CD14-positive monocyte (primary cell): ENCODE measurements at regions not wholly inside any gene's neighbourhood (a gene's known extent, or its start where the extent isn't known, plus 50 kb on each side); places are given as distances from the start of the nearest gene placed in this dataset.

Source experiments
- DNase-seq, 3 donors: peaks; one replicate each; pipeline ENCODE4 v3.0.0-alpha.2; 2011 to 2022
- H2AFZ ChIP-seq: 2 replicates; pipeline ENCODE4 v1.6.0; 2012; ENCODE audit warnings: mild to moderate bottlenecking, low read depth, low read length, inconsistent platforms; ENCODE audit not compliant: insufficient read depth, poor library complexity, severe bottlenecking
- H3K27ac ChIP-seq, 2 donors: 1 replicate in 1 of 2; 2 replicates in 1 of 2; pipeline ENCODE4 v1.5.1; 2012 to 2013; ENCODE audit warnings: low read length in 2 of 2, control low read depth in 1 of 2, inconsistent platforms in 1 of 2, low read depth in 1 of 2, mild to moderate bottlenecking in 1 of 2
- H3K27me3 ChIP-seq, 2 donors: one replicate each; pipeline versions ENCODE4 v1.6.0 to v1.6.1; 2011 to 2013; ENCODE audit warnings: low read length in 2 of 2; ENCODE audit not compliant: control insufficient read depth in 2 of 2, insufficient read depth in 2 of 2
- H3K36me3 ChIP-seq, 2 donors: replicated peaks in 1 of 2; 1 replicate in 1 of 2; 2 replicates in 1 of 2; pipeline versions ENCODE4 v1.5.1 to v1.6.1; 2012 to 2013; ENCODE audit warnings: low read length in 2 of 2, control low read depth in 1 of 2, inconsistent platforms in 1 of 2, mild to moderate bottlenecking in 1 of 2; ENCODE audit not compliant: insufficient read depth in 2 of 2, control insufficient read depth in 1 of 2
- H3K4me1 ChIP-seq, 2 donors: 1 replicate in 1 of 2; 2 replicates in 1 of 2; pipeline versions ENCODE4 v1.5.1 to v1.6.1; 2012 to 2013; ENCODE audit warnings: low read length in 2 of 2, control low read depth in 1 of 2, inconsistent platforms in 1 of 2, mild to moderate bottlenecking in 1 of 2, moderate library complexity in 1 of 2; ENCODE audit not compliant: insufficient read depth in 2 of 2, control insufficient read depth in 1 of 2
- H3K4me2 ChIP-seq: replicated peaks from 2 replicates; pipeline ENCODE3; 2012; ENCODE audit warnings: low read length, moderate library complexity, mild to moderate bottlenecking; ENCODE audit not compliant: poor library complexity, severe bottlenecking; ENCODE audit errors: extremely low read depth
- H3K4me3 ChIP-seq, 3 experiments: fragments of 200-600 bp in 1 of 3; sonication (generic) in 1 of 3; replicated peaks in 1 of 3; 1 replicate in 2 of 3; 2 replicates in 1 of 3; pipeline ENCODE4 v1.5.1; 2011 to 2013; ENCODE audit warnings: low read length in 3 of 3, mild to moderate bottlenecking in 3 of 3, control low read depth in 2 of 3, low read depth in 2 of 3, inconsistent platforms in 1 of 3, moderate library complexity in 1 of 3
- H3K79me2 ChIP-seq: 2 replicates; pipeline ENCODE4 v1.6.0; 2012; ENCODE audit warnings: mild to moderate bottlenecking, control low read depth, inconsistent platforms, low read length, moderate library complexity; ENCODE audit not compliant: insufficient read depth
- H3K9ac ChIP-seq: 2 replicates; pipeline ENCODE4 v1.6.0; 2017; ENCODE audit warnings: low read length, mild to moderate bottlenecking; ENCODE audit not compliant: insufficient read depth, poor library complexity, severe bottlenecking
- H3K9me3 ChIP-seq, 2 donors: replicated peaks in 1 of 2; 1 replicate in 1 of 2; 2 replicates in 1 of 2; pipeline versions ENCODE4 v1.5.1 to v1.6.1; 2012 to 2013; ENCODE audit warnings: low read length in 2 of 2, control low read depth in 1 of 2; ENCODE audit not compliant: control insufficient read depth in 1 of 2, insufficient read depth in 1 of 2
- H4K20me1 ChIP-seq: 2 replicates; pipeline ENCODE4 v1.6.0; 2012; ENCODE audit warnings: mild to moderate bottlenecking, low read length, control low read depth, moderate library complexity; ENCODE audit not compliant: insufficient read depth
- H3K27ac Mint-ChIP-seq, 7 donors: one replicate each; pipeline ENCODE4 v1.8.0; 2020; ENCODE audit warnings: mild to moderate bottlenecking in 7 of 7, mixed read lengths in 7 of 7, moderate library complexity in 6 of 7, inconsistent platforms in 2 of 7
- H3K27me3 Mint-ChIP-seq, 3 donors: one replicate each; pipeline ENCODE4 v1.8.0; 2021 to 2022; ENCODE audit warnings: low read depth in 3 of 3, mild to moderate bottlenecking in 3 of 3, mixed read lengths in 3 of 3, moderate library complexity in 3 of 3, inconsistent platforms in 1 of 3
- H3K36me3 Mint-ChIP-seq, 2 donors: one replicate each; pipeline ENCODE4 v1.8.0; 2020; ENCODE audit warnings: mixed read lengths in 2 of 2, inconsistent platforms in 1 of 2, mild to moderate bottlenecking in 1 of 2
- H3K4me1 Mint-ChIP-seq: one replicate; pipeline ENCODE4 v1.8.0; 2020; ENCODE audit warnings: mild to moderate bottlenecking, mixed read lengths
- H3K4me3 Mint-ChIP-seq, 2 donors: one replicate each; pipeline ENCODE4 v1.8.0; 2020; ENCODE audit warnings: mild to moderate bottlenecking in 2 of 2, mixed read lengths in 2 of 2, moderate library complexity in 1 of 2
- H3K9me3 Mint-ChIP-seq, 7 donors: one replicate each; pipeline ENCODE4 v1.8.0; 2020 to 2022; ENCODE audit warnings: mixed read lengths in 7 of 7, mild to moderate bottlenecking in 6 of 7, moderate library complexity in 6 of 7, inconsistent platforms in 2 of 7
- CTCF ChIP-seq: fragments of 200-600 bp; IDR thresholded peaks from one replicate; pipeline ENCODE4 v1.8.0; 2022; ENCODE audit warnings: antibody characterized with exemption, mild to moderate bottlenecking
- WGBS: methylation state at CpG from one replicate; pipeline ENCODE4 v1.1.5; 2013; ENCODE audit warnings: missing lambda C conversion rate; ENCODE audit not compliant: insufficient coverage; 5-methylcytosine and 5-hydroxymethylcytosine counted together
- intact Hi-C, 2 donors: fragments of 100-400 bp; cut with micrococcal nuclease; formaldehyde crosslinking; loops; one replicate each; pipeline versions ENCODE4 v1.15.0 to v1.15.1; 2023

- Histone ChIP-seq H3K9ac (no peak overlapping the region), H3K27me3 (no peaks in the 10 kb centered on the region), H3K4me1 (no peaks in the 10 kb centered on the region), H3K79me2 (no peaks in the 10 kb centered on the region), H3K27ac (no peak overlapping the region), H3K4me3 (no peak overlapping the region), H3K4me2 (no peak overlapping the region), H2AFZ (no peak overlapping the region), H4K20me1 (no peaks in the 10 kb centered on the region), H3K36me3 (no peaks in the 10 kb centered on the region), H3K9me3 (no peaks in the 10 kb centered on the region)
- peaks cover 0 to 3% (median 1%) of the 10 kb centered on the region in 7 donors for H3K9me3 Mint-ChIP-seq
- no peaks in the 10 kb centered on the region for H3K27me3 Mint-ChIP-seq
- H3K36me3 Mint-ChIP-seq, result no peaks in the 10 kb centered on the region
- no peak overlapping the region for H3K27ac Mint-ChIP-seq
- no peaks in the 10 kb centered on the region for H3K4me1 Mint-ChIP-seq
- H3K4me3 Mint-ChIP-seq, result no peak overlapping the region
- 75% methylated on average over 1 of the region's 2 CpGs for WGBS
- intact Hi-C loops, result no loop called here
- DNase-seq, result no peak
- no peak for TF ChIP-seq CTCF
These were observed 362.7 kb downstream of the DMRTA1 start for GRCh38 chr9:22809371-22809770.

DNA sequence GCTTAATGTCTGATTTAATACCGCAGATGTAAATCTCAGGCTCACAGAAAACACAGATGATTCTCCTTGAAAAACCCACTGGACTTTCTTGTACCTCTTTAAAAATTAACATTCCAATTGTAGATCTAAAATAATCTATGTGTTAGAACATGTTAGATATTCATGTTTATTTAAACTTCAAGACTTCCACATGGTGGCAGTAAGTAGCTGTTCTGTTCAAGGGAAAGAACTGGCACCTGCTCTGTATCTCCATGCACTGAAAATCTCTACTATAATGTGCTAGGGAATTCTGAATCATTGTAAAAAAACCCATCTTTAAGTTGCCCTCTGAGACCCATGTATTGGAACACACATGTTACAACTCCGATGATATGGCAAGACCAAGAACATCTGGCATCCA is 366.9 kb downstream of the DMRTA1 start:
- Histone ChIP-seq H3K4me2 (no peak overlapping the region), H3K36me3 (no peaks in the 10 kb centered on the region), H2AFZ (no peak overlapping the region), H3K4me3 (no peak overlapping the region), H3K27ac (no peak overlapping the region), H3K27me3 (no peaks in the 10 kb centered on the region), H4K20me1 (no peaks in the 10 kb centered on the region), H3K4me1 (no peaks in the 10 kb centered on the region), H3K9me3 (no peaks in the 10 kb centered on the region), H3K79me2 (no peaks in the 10 kb centered on the region), H3K9ac (no peak overlapping the region)
- no peak for DNase-seq
- no peak for TF ChIP-seq CTCF
- intact Hi-C loops, result no loop called here
- Mint-ChIP-seq H3K4me3 (no peak overlapping the region), H3K27ac (no peak overlapping the region), H3K9me3 (peaks cover 0 to 6% (median 2%) of the 10 kb centered on the region in 7 donors), H3K36me3 (no peaks in the 10 kb centered on the region), H3K4me1 (no peaks in the 10 kb centered on the region), H3K27me3 (peaks cover 0 to 1% (median 0%) of the 10 kb centered on the region in 3 donors)
- 67% methylated on average over 1 of the region's 2 CpGs for WGBS
